PFSK-1 (cell line): ENCODE measurements at regions not wholly inside any gene's neighbourhood (a gene's known extent, or its start where the extent isn't known, plus 50 kb on each side); places are given as distances from the start of the nearest gene placed in this dataset.

Experiments used
- FOXP2 ChIP-seq: optimal IDR thresholded peaks from 2 replicates; pipeline ENCODE3; 2011; ENCODE audit warnings: borderline replicate concordance, control low read depth, inconsistent platforms; ENCODE audit not compliant: insufficient read depth; ENCODE audit errors: extremely low read length, extremely low read depth
- POLR2AphosphoS5 ChIP-seq: IDR thresholded peaks from 2 replicates; pipeline ENCODE4 v1.6.1; 2012; ENCODE audit warnings: low read depth, mild to moderate bottlenecking, control low read depth, low read length, moderate library complexity
- REST ChIP-seq, 2 experiments: IDR thresholded peaks; 2 replicates each; pipeline versions ENCODE4 v1.6.1 to v1.8.0; 2011 to 2012; ENCODE audit warnings: low read depth in 2 of 2, low read length in 2 of 2, control low read depth in 1 of 2, inconsistent platforms in 1 of 2, mild to moderate bottlenecking in 1 of 2, moderate library complexity in 1 of 2; ENCODE audit not compliant: insufficient read depth in 1 of 2
- SIN3A ChIP-seq: IDR thresholded peaks from 2 replicates; pipeline ENCODE4 v1.6.1; 2012; ENCODE audit warnings: mild to moderate bottlenecking, low read length, moderate library complexity, borderline replicate concordance; ENCODE audit not compliant: insufficient read depth
- TAF1 ChIP-seq: IDR thresholded peaks from 2 replicates; pipeline ENCODE4 v1.6.1; 2012; ENCODE audit warnings: low read length, control low read depth, borderline replicate concordance; ENCODE audit not compliant: insufficient read depth

GRCh38 chr5:174491761-174492350, 232.5 kb upstream of the MSX2 start:
- TF ChIP-seq TAF1 (no peak), SIN3A (no peak), POLR2AphosphoS5 (no peak), REST (IDR thresholded peaks at IDR 0.05; ENCODE audit: insufficient read depth in 1 of 2, low read depth in 2 of 2, low read length in 2 of 2) (no peak), FOXP2 (no peak)

GRCh38 chr5:174493530-174493929, 230.9 kb upstream of the MSX2 start:
- no peak for TF ChIP-seq REST (IDR thresholded peaks at IDR 0.05; ENCODE audit: insufficient read depth in 1 of 2, low read depth in 2 of 2, low read length in 2 of 2)

GRCh38 chr5:174500636-174501035, 223.7 kb upstream of the MSX2 start:
- TF ChIP-seq REST (IDR thresholded peaks at IDR 0.05; ENCODE audit: insufficient read depth in 1 of 2, low read depth in 2 of 2, low read length in 2 of 2) (no peak), TAF1 (no peak), SIN3A (no peak), POLR2AphosphoS5 (no peak), FOXP2 (no peak)

GRCh38 chr5:174501461-174502069, 222.8 kb upstream of the MSX2 start:
- TF ChIP-seq TAF1 = no peak
- no peak for TF ChIP-seq POLR2AphosphoS5
- TF ChIP-seq SIN3A = no peak
- no peak for TF ChIP-seq FOXP2
- TF ChIP-seq REST (IDR thresholded peaks at IDR 0.05; ENCODE audit: insufficient read depth in 1 of 2, low read depth in 2 of 2, low read length in 2 of 2) = no peak

- TF ChIP-seq SIN3A = no peak
- TF ChIP-seq REST (IDR thresholded peaks at IDR 0.05; ENCODE audit: insufficient read depth in 1 of 2, low read depth in 2 of 2, low read length in 2 of 2) = no peak
Measured at GRCh38 chr5:174503086-174503460, 221.3 kb upstream of the MSX2 start.
